HL-60 (cell line): ENCODE measurements at regions not wholly inside any gene's neighbourhood (a gene's known extent, or its start where the extent isn't known, plus 50 kb on each side); places are given as distances from the start of the nearest gene placed in this dataset.

ENCODE experiments used
- DNase-seq, 2 experiments: peaks; one replicate each; pipeline ENCODE4 v3.0.0-alpha.2; 2010 to 2020; ENCODE audit warnings: low read depth in 1 of 2, low spot score in 1 of 2
- H3K27ac ChIP-seq: fragments of 250-450 bp; sonication (Bioruptor Pico); replicated peaks from 2 replicates; pipeline ENCODE4 v1.5.1; 2020; ENCODE audit warnings: mild to moderate bottlenecking, moderate library complexity
- H3K27me3 ChIP-seq: fragments of 250-450 bp; sonication (Bioruptor Pico); 2 replicates; pipeline ENCODE4 v1.5.1; 2021; ENCODE audit warnings: mild to moderate bottlenecking, moderate library complexity; ENCODE audit not compliant: insufficient read depth, poor library complexity, severe bottlenecking
- H3K4me3 ChIP-seq: replicated peaks from 2 replicates; pipeline ENCODE4 v1.5.1; 2011; ENCODE audit warnings: mild to moderate bottlenecking, control low read depth, low read length; ENCODE audit not compliant: insufficient read depth
- GABPA ChIP-seq: IDR thresholded peaks from 2 replicates; pipeline ENCODE4 v1.6.1; 2012; ENCODE audit warnings: low read depth
- POLR2AphosphoS5 ChIP-seq: IDR thresholded peaks from 2 replicates; pipeline ENCODE4 v1.6.1; 2012; ENCODE audit warnings: low read depth
- REST ChIP-seq: IDR thresholded peaks from 2 replicates; pipeline ENCODE4 v1.6.1; 2012; ENCODE audit warnings: low read depth; ENCODE audit not compliant: insufficient replicate concordance
- SPI1 ChIP-seq: IDR thresholded peaks from 2 replicates; pipeline ENCODE4 v1.6.1; 2012; ENCODE audit warnings: low read depth, mild to moderate bottlenecking, borderline replicate concordance
- TF ChIP-seq, protein P1 (sequence below): IDR thresholded peaks from one replicate; pipeline ENCODE4 v1.5.1; 2011; ENCODE audit warnings: low read length, control low read depth, inconsistent platforms; ENCODE audit not compliant: insufficient read depth

DNA sequence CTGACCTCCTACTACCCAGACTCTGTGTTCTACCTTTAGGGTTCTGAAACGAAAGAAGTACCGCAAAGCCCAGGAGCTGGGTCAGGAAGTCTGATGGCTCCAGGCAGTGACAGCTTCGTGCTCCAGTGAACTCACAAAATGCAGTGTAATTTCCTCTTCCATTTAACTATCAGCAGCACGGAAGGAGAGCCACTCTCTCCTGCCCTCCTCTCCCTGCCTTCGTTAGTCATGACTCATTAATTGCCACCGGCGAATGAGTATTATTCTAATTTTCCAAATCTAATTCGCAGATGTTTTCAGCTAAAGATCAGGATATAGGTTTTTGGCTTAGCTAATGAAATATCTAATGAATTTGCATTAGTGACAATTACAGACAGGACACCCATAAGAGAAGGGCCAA is 1262.0 kb downstream of the TYW1 start:
- no peak for TF ChIP-seq GABPA
- no peak for TF ChIP-seq SPI1
- TF ChIP-seq, protein P1, sequence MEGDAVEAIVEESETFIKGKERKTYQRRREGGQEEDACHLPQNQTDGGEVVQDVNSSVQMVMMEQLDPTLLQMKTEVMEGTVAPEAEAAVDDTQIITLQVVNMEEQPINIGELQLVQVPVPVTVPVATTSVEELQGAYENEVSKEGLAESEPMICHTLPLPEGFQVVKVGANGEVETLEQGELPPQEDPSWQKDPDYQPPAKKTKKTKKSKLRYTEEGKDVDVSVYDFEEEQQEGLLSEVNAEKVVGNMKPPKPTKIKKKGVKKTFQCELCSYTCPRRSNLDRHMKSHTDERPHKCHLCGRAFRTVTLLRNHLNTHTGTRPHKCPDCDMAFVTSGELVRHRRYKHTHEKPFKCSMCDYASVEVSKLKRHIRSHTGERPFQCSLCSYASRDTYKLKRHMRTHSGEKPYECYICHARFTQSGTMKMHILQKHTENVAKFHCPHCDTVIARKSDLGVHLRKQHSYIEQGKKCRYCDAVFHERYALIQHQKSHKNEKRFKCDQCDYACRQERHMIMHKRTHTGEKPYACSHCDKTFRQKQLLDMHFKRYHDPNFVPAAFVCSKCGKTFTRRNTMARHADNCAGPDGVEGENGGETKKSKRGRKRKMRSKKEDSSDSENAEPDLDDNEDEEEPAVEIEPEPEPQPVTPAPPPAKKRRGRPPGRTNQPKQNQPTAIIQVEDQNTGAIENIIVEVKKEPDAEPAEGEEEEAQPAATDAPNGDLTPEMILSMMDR, result no peak
- TF ChIP-seq REST, result no peak
- TF ChIP-seq POLR2AphosphoS5, result no peak
- no peak overlapping the region for H3K4me3 ChIP-seq
- no peak overlapping the region for H3K27ac ChIP-seq
- H3K27me3 ChIP-seq, result no peaks in the 10 kb centered on the region
- no peak for DNase-seq

- DNase-seq, result no peak
- Histone ChIP-seq H3K4me3 (no peak overlapping the region), H3K27me3 (no peaks in the 10 kb centered on the region), H3K27ac (no peak overlapping the region)
- TF ChIP-seq SPI1 (no peak), REST (no peak), GABPA (no peak), POLR2AphosphoS5 (no peak)
- TF ChIP-seq, protein P1, result no peak
Measured at GRCh38 chr7:68265258-68265657, 1268.6 kb downstream of the TYW1 start.

- Histone ChIP-seq H3K27ac (no peak overlapping the region), H3K27me3 (no peaks in the 10 kb centered on the region), H3K4me3 (no peak overlapping the region)
- TF ChIP-seq REST (no peak), GABPA (no peak), SPI1 (no peak)
- TF ChIP-seq, protein P1, result no peak
- no peak for DNase-seq
Measured at GRCh38 chr7:68266004-68266579, 1269.5 kb downstream of the TYW1 start.
